DOHH2 (cell line): ENCODE measurements at regions not wholly inside any gene's neighbourhood (a gene's known extent, or its start where the extent isn't known, plus 50 kb on each side); places are given as distances from the start of the nearest gene placed in this dataset.

ENCODE experiments used
- H3F3A ChIP-seq: fragments of 200-600 bp; sonication (generic), shearing (Covaris generic); 2 replicates; pipeline ENCODE4 v1.6.0; 2016; ENCODE audit warnings: antibody characterized with exemption, mild to moderate bottlenecking; ENCODE audit not compliant: control insufficient read depth, insufficient read depth
- H3K27ac ChIP-seq: fragments of 200-600 bp; sonication (generic); 2 replicates; pipeline ENCODE4 v1.5.1; 2014; ENCODE audit warnings: low read depth, mild to moderate bottlenecking, low read length, moderate library complexity
- H3K27me3 ChIP-seq: fragments of 200-600 bp; sonication (generic); 2 replicates; pipeline ENCODE4 v1.6.1; 2014; ENCODE audit warnings: mild to moderate bottlenecking, low read length, mixed read lengths; ENCODE audit not compliant: control insufficient read depth
- H3K36me3 ChIP-seq: fragments of 200-600 bp; sonication (generic); 2 replicates; pipeline ENCODE4 v1.6.1; 2014; ENCODE audit warnings: mild to moderate bottlenecking, low read length, moderate library complexity, mixed read lengths; ENCODE audit not compliant: control insufficient read depth
- H3K4me1 ChIP-seq: fragments of 200-600 bp; sonication (generic); 2 replicates; pipeline ENCODE4 v1.6.1; 2014; ENCODE audit warnings: mild to moderate bottlenecking, low read length, mixed read lengths; ENCODE audit not compliant: control insufficient read depth
- H3K4me2 ChIP-seq: fragments of 200-600 bp; sonication (generic); 2 replicates; pipeline ENCODE4 v1.6.0; 2014; ENCODE audit warnings: mild to moderate bottlenecking, low read length, moderate library complexity
- H3K4me3 ChIP-seq: fragments of 200-600 bp; sonication (generic); 2 replicates; pipeline ENCODE4 v1.5.1; 2014; ENCODE audit warnings: mild to moderate bottlenecking, low read length, mixed read lengths
- H3K79me2 ChIP-seq: fragments of 200-600 bp; sonication (generic); 2 replicates; pipeline ENCODE4 v1.6.1; 2014; ENCODE audit warnings: mild to moderate bottlenecking, low read length, mixed read lengths; ENCODE audit not compliant: control insufficient read depth
- H3K9me2 ChIP-seq: fragments of 200-600 bp; sonication (generic); replicated peaks from 2 replicates; pipeline ENCODE4 v1.6.1; 2014; ENCODE audit warnings: mild to moderate bottlenecking, low read length, mixed read lengths; ENCODE audit not compliant: control insufficient read depth
- H3K9me3 ChIP-seq: fragments of 200-600 bp; sonication (generic); 2 replicates; pipeline ENCODE4 v1.6.1; 2014; ENCODE audit warnings: antibody characterized with exemption, low read length, mixed read lengths; ENCODE audit not compliant: control insufficient read depth, insufficient read depth
- H4K20me1 ChIP-seq: fragments of 200-600 bp; sonication (generic); 2 replicates; pipeline ENCODE4 v1.6.0; 2014; ENCODE audit warnings: low read depth, mild to moderate bottlenecking, antibody characterized with exemption, low read length, moderate library complexity; ENCODE audit not compliant: control insufficient read depth, insufficient read depth
- EZH2phosphoT487 ChIP-seq: fragments of 200-600 bp; sonication (generic); IDR thresholded peaks from 2 replicates; pipeline ENCODE4 v1.6.1; 2017; ENCODE audit warnings: borderline replicate concordance, mild to moderate bottlenecking, antibody characterized with exemption, low read length, moderate library complexity, mixed read lengths
- TF ChIP-seq, protein P1 (sequence below): fragments of 200-600 bp; sonication (generic); IDR thresholded peaks from one replicate; pipeline ENCODE4 v1.5.1; 2014; ENCODE audit warnings: antibody characterized with exemption, mild to moderate bottlenecking, low read depth, low read length; ENCODE audit not compliant: poor library complexity, severe bottlenecking

GRCh38 chr19:16015805-16016173, 60.5 kb upstream of the TPM4 start:
- Histone ChIP-seq H3K79me2 (no peaks in the 10 kb centered on the region), H3K4me1 (no peaks in the 10 kb centered on the region), H3K4me3 (no peak overlapping the region), H4K20me1 (no peaks in the 10 kb centered on the region), H3K4me2 (no peak overlapping the region), H3K9me2 (no peaks in the 10 kb centered on the region), H3F3A (no peaks in the 10 kb centered on the region), H3K36me3 (no peaks in the 10 kb centered on the region), H3K27me3 (no peaks in the 10 kb centered on the region), H3K27ac (no peak overlapping the region), H3K9me3 (no peaks in the 10 kb centered on the region)
- no peak for TF ChIP-seq EZH2phosphoT487
- TF ChIP-seq, protein P1, sequence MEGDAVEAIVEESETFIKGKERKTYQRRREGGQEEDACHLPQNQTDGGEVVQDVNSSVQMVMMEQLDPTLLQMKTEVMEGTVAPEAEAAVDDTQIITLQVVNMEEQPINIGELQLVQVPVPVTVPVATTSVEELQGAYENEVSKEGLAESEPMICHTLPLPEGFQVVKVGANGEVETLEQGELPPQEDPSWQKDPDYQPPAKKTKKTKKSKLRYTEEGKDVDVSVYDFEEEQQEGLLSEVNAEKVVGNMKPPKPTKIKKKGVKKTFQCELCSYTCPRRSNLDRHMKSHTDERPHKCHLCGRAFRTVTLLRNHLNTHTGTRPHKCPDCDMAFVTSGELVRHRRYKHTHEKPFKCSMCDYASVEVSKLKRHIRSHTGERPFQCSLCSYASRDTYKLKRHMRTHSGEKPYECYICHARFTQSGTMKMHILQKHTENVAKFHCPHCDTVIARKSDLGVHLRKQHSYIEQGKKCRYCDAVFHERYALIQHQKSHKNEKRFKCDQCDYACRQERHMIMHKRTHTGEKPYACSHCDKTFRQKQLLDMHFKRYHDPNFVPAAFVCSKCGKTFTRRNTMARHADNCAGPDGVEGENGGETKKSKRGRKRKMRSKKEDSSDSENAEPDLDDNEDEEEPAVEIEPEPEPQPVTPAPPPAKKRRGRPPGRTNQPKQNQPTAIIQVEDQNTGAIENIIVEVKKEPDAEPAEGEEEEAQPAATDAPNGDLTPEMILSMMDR, result no peak

- Histone ChIP-seq H3K9me3 (no peaks in the 10 kb centered on the region), H4K20me1 (no peaks in the 10 kb centered on the region), H3K36me3 (no peaks in the 10 kb centered on the region), H3K4me3 (no peak overlapping the region), H3K79me2 (no peaks in the 10 kb centered on the region), H3K9me2 (no peaks in the 10 kb centered on the region), H3K4me1 (no peaks in the 10 kb centered on the region), H3K4me2 (no peak overlapping the region), H3F3A (no peaks in the 10 kb centered on the region), H3K27me3 (no peaks in the 10 kb centered on the region), H3K27ac (no peak overlapping the region)
- TF ChIP-seq EZH2phosphoT487, result no peak
- TF ChIP-seq, protein P1, result no peak
Measured at GRCh38 chr19:16016226-16017137, 59.8 kb upstream of the TPM4 start.

DNA sequence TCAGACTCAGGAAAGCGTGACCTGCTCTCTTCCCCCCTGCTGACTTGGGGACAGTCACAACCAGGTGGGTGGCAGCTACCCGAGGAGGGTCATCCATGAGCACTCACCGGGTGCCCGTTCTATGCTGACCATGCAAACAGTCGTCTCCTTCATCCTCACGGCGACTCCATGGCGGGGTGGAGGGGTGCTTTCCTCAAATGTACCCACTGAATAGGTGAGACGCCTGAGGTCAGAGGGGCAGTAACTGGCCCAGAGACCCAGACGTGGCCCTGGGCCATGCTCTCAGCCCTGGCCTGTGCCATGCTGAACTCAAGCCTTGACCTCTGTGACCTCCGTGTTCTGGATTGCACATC, 59.2 kb upstream of the TPM4 start:
- H3K27me3 ChIP-seq, result no peaks in the 10 kb centered on the region
- no peaks in the 10 kb centered on the region for H3F3A ChIP-seq
- no peaks in the 10 kb centered on the region for H3K9me3 ChIP-seq
- TF ChIP-seq EZH2phosphoT487, result no peak
- TF ChIP-seq, protein P1, result no peak
- H3K79me2 ChIP-seq, result no peaks in the 10 kb centered on the region
- H3K9me2 ChIP-seq, result no peaks in the 10 kb centered on the region
- H3K36me3 ChIP-seq, result no peaks in the 10 kb centered on the region
- no peak overlapping the region for H3K4me3 ChIP-seq
- no peaks in the 10 kb centered on the region for H3K4me1 ChIP-seq
- no peaks in the 10 kb centered on the region for H4K20me1 ChIP-seq
- no peak overlapping the region for H3K4me2 ChIP-seq
- H3K27ac ChIP-seq, result no peak overlapping the region
